ENCODE measurements at regions not wholly inside any gene's neighbourhood (a gene's known extent, or its start where the extent isn't known, plus 50 kb on each side); places are given as distances from the start of the nearest gene placed in this dataset.

- Histone ChIP-seq H3K9me3 (ENCODE audit: low read length) (peaks cover 20% of the 10 kb centered on the region), H3K4me1 (ENCODE audit: insufficient read depth, low read length) (no peaks in the 10 kb centered on the region), H3K9ac (ENCODE audit: insufficient read depth, low read depth, low read length) (no peak overlapping the region), H3K4me3 (replicated peaks in 1 of 3; ENCODE audit: insufficient read depth in 1 of 3, low read depth in 2 of 3, low read length in 3 of 3) (no peak overlapping the region), H3K36me3 (replicated peaks in 1 of 2; ENCODE audit: control insufficient read depth in 1 of 2, insufficient read depth in 2 of 2, low read length in 2 of 2) (no peaks in the 10 kb centered on the region), H3K27me3 (ENCODE audit: control insufficient read depth in 1 of 2, insufficient read depth in 2 of 2, low read length in 2 of 2) (peaks cover 0 to 4% of the 10 kb centered on the region in 2 experiments; a peak in 1 of 5 replicates), H2AFZ (ENCODE audit: low read length) (no peak overlapping the region), H4K20me1 (ENCODE audit: insufficient read depth, low read length) (no peaks in the 10 kb centered on the region), H3K27ac (ENCODE audit: extremely low read length, insufficient read depth, low read length) (no peak overlapping the region), H3K79me2 (ENCODE audit: insufficient read depth, low read length) (no peaks in the 10 kb centered on the region), H3K4me2 (ENCODE audit: low read depth, low read length) (no peak overlapping the region)
- CTCF ChIA-PET (ENCODE audit: low intra/inter-chr PET ratio, low total read pairs), result no interaction called here
- FAIRE-seq, result no peak
- WGBS (ENCODE audit: low lambda C conversion rate), result 0% methylated on average over 4 of the region's 4 CpGs
- intact Hi-C loops (cut with micrococcal nuclease; ENCODE audit: unreplicated experiment) (no loop called here), in situ Hi-C loops (cut with HindIII; ENCODE audit: extremely low pct_ligation_motif_present, low pct_unique_long_range_greater_than_20kb) (no loop called here)
- no TSS peak for BruUV-seq (replicated peaks)
- TF ChIP-seq ZMYM4 (CRISPR knock-in tag; IDR thresholded peaks at IDR 0.05) (no peak), ATF7 (IDR thresholded peaks at IDR 0.05) (peak; percentile 92), ATF7 (CRISPR knock-in tag; IDR thresholded peaks at IDR 0.05) (no peak), CREB1 (IDR thresholded peaks at IDR 0.05) (peak; percentile 89), CREB1 (CRISPR knock-in tag; IDR thresholded peaks at IDR 0.05) (no peak)
- POLR2A ChIA-PET, result no interaction called here
- no peak for ATAC-seq
- no peak for DNase-seq (ENCODE audit: low spot score)
Observed at GRCh38 chr5:38634568-38635369, 78.3 kb upstream of the LIFR start.

- peaks cover 18% of the 10 kb centered on the region for H3K9me3 ChIP-seq (ENCODE audit: low read length)
- H3K36me3 ChIP-seq (replicated peaks in 1 of 2; ENCODE audit: control insufficient read depth in 1 of 2, insufficient read depth in 2 of 2, low read length in 2 of 2), result no peaks in the 10 kb centered on the region
- H4K20me1 ChIP-seq (ENCODE audit: insufficient read depth, low read length), result no peaks in the 10 kb centered on the region
- TF ChIP-seq HMGXB3 (CRISPR knock-in tag; IDR thresholded peaks at IDR 0.05; ENCODE audit: borderline replicate concordance) (no peak), ZNF709 (CRISPR knock-in tag; IDR thresholded peaks at IDR 0.05) (no peak)
- DNase-seq (ENCODE audit: low spot score), result no peak
- WGBS (ENCODE audit: low lambda C conversion rate), result 56% methylated on average over 4 of the region's 4 CpGs
- FAIRE-seq, result no peak
- no peak overlapping the region for H3K9ac ChIP-seq (ENCODE audit: insufficient read depth, low read depth, low read length)
- H3K27ac ChIP-seq (ENCODE audit: extremely low read length, insufficient read depth, low read length), result no peak overlapping the region
- no TSS peak for BruUV-seq (replicated peaks)
- in situ Hi-C loops (cut with HindIII; ENCODE audit: extremely low pct_ligation_motif_present, low pct_unique_long_range_greater_than_20kb) (no loop called here), intact Hi-C loops (cut with micrococcal nuclease; ENCODE audit: unreplicated experiment) (no loop called here)
- no peak for ATAC-seq
- H3K4me2 ChIP-seq (ENCODE audit: low read depth, low read length), result no peak overlapping the region
- H3K4me1 ChIP-seq (ENCODE audit: insufficient read depth, low read length), result no peaks in the 10 kb centered on the region
- H2AFZ ChIP-seq (ENCODE audit: low read length), result no peak overlapping the region
- ChIA-PET CTCF (ENCODE audit: low intra/inter-chr PET ratio, low total read pairs) (no interaction called here), POLR2A (no interaction called here)
- H3K79me2 ChIP-seq (ENCODE audit: insufficient read depth, low read length), result no peaks in the 10 kb centered on the region
- peaks cover 0 to 12% of the 10 kb centered on the region in 2 experiments; a peak in 1 of 5 replicates for H3K27me3 ChIP-seq (ENCODE audit: control insufficient read depth in 1 of 2, insufficient read depth in 2 of 2, low read length in 2 of 2)
- H3K4me3 ChIP-seq (replicated peaks in 1 of 3; ENCODE audit: insufficient read depth in 1 of 3, low read depth in 2 of 3, low read length in 3 of 3), result no peak overlapping the region
Observed at GRCh38 chr5:38636626-38637025, 80.2 kb upstream of the LIFR start.
